Hepatocyte (in vitro differentiated cells): ENCODE measurements at regions not wholly inside any gene's neighbourhood (a gene's known extent, or its start where the extent isn't known, plus 50 kb on each side); places are given as distances from the start of the nearest gene placed in this dataset.

Experiments used
- DNase-seq: peaks from one replicate; pipeline ENCODE4 v3.0.0-alpha.2; 2016; ENCODE audit warnings: low spot score
- H2AFZ ChIP-seq: fragments of 200-600 bp; sonication (generic); 2 replicates; pipeline ENCODE4 v1.6.0; 2016; ENCODE audit warnings: antibody characterized with exemption, mild to moderate bottlenecking
- H3K27ac ChIP-seq: fragments of 200-600 bp; sonication (generic); 2 replicates; pipeline ENCODE4 v1.5.1; 2016; ENCODE audit warnings: mild to moderate bottlenecking
- H3K27me3 ChIP-seq: fragments of 200-600 bp; sonication (generic); 2 replicates; pipeline ENCODE4 v1.6.1; 2016
- H3K36me3 ChIP-seq: fragments of 200-600 bp; sonication (generic); replicated peaks from 2 replicates; pipeline ENCODE4 v1.5.1; 2016; ENCODE audit warnings: low read depth; ENCODE audit not compliant: insufficient read depth
- H3K4me1 ChIP-seq: fragments of 200-600 bp; sonication (generic); 2 replicates; pipeline ENCODE4 v1.5.1; 2016; ENCODE audit warnings: mild to moderate bottlenecking, moderate library complexity; ENCODE audit not compliant: insufficient read depth
- H3K4me2 ChIP-seq: fragments of 200-600 bp; sonication (generic); 2 replicates; pipeline ENCODE4 v1.6.0; 2016
- H3K4me3 ChIP-seq: fragments of 200-600 bp; sonication (generic); 2 replicates; pipeline ENCODE4 v1.5.1; 2016; ENCODE audit warnings: mild to moderate bottlenecking
- H3K79me2 ChIP-seq: fragments of 200-600 bp; sonication (generic); 2 replicates; pipeline ENCODE4 v1.6.0; 2017; ENCODE audit warnings: mild to moderate bottlenecking
- H3K9me2 ChIP-seq: fragments of 200-600 bp; sonication (generic); replicated peaks from 2 replicates; pipeline ENCODE4 v1.6.0; 2017; ENCODE audit warnings: mild to moderate bottlenecking; ENCODE audit not compliant: insufficient read depth
- H3K9me3 ChIP-seq: fragments of 200-600 bp; sonication (generic); 2 replicates; pipeline ENCODE4 v1.5.1; 2016; ENCODE audit warnings: low read depth, mild to moderate bottlenecking
- H4K20me1 ChIP-seq: fragments of 200-600 bp; sonication (generic); 2 replicates; pipeline ENCODE4 v1.6.0; 2016; ENCODE audit warnings: mild to moderate bottlenecking; ENCODE audit not compliant: insufficient read depth, poor library complexity, severe bottlenecking
- EZH2 ChIP-seq: fragments of 200-600 bp; sonication (generic); IDR thresholded peaks from 2 replicates; pipeline ENCODE4 v1.6.1; 2016; ENCODE audit warnings: antibody characterized with exemption, mild to moderate bottlenecking, borderline replicate concordance
- EZH2phosphoT487 ChIP-seq: fragments of 200-600 bp; sonication (generic); IDR thresholded peaks from one replicate; pipeline ENCODE4 v1.6.1; 2018; ENCODE audit warnings: antibody characterized with exemption, mild to moderate bottlenecking, low read depth, moderate library complexity; ENCODE audit not compliant: unreplicated experiment, severe bottlenecking
- WGBS: methylation state at CpG from one replicate; pipeline ENCODE4 v1.1.6; 2016; ENCODE audit warnings: low lambda C conversion rate; ENCODE audit errors: missing lambda C conversion rate; 5-methylcytosine and 5-hydroxymethylcytosine counted together
- TF ChIP-seq, protein P1 (sequence below): fragments of 200-600 bp; sonication (generic); IDR thresholded peaks from 2 replicates; pipeline ENCODE4 v1.5.1; 2016; ENCODE audit warnings: antibody characterized with exemption, mild to moderate bottlenecking; ENCODE audit not compliant: poor library complexity

DNA sequence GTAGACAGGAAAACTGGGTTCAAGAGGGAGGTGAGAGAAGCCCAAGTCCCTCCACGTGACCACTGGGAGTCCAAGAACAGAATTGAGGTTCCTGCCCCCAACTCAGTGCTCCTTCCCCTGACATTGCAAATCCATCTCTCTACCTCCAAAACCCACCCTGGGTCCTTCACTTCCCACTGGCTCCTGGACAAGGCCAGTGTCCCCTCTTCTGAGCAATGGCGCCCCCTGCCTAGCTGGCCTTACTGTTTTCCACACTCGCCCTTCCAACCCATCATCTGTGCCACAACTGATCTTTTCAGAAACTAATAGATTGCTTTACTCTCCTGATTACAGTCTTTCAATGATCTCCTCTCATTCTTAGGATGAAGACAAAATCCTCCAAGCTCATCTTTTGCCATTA lies 200.3 kb downstream of the ANKRD60 start:
- Histone ChIP-seq H3K27me3 (peaks cover 10% of the 10 kb centered on the region), H3K4me3 (no peak overlapping the region), H3K4me1 (no peaks in the 10 kb centered on the region), H3K27ac (no peak overlapping the region), H2AFZ (no peak overlapping the region), H4K20me1 (no peaks in the 10 kb centered on the region), H3K4me2 (no peak overlapping the region), H3K36me3 (no peaks in the 10 kb centered on the region), H3K79me2 (no peaks in the 10 kb centered on the region), H3K9me3 (no peaks in the 10 kb centered on the region), H3K9me2 (no peaks in the 10 kb centered on the region)
- TF ChIP-seq EZH2phosphoT487 (no peak), EZH2 (no peak)
- TF ChIP-seq, protein P1, sequence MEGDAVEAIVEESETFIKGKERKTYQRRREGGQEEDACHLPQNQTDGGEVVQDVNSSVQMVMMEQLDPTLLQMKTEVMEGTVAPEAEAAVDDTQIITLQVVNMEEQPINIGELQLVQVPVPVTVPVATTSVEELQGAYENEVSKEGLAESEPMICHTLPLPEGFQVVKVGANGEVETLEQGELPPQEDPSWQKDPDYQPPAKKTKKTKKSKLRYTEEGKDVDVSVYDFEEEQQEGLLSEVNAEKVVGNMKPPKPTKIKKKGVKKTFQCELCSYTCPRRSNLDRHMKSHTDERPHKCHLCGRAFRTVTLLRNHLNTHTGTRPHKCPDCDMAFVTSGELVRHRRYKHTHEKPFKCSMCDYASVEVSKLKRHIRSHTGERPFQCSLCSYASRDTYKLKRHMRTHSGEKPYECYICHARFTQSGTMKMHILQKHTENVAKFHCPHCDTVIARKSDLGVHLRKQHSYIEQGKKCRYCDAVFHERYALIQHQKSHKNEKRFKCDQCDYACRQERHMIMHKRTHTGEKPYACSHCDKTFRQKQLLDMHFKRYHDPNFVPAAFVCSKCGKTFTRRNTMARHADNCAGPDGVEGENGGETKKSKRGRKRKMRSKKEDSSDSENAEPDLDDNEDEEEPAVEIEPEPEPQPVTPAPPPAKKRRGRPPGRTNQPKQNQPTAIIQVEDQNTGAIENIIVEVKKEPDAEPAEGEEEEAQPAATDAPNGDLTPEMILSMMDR: peak; percentile 6
- WGBS: 57% methylated on average over 3 of the region's 3 CpGs
- DNase-seq: no peak

DNA sequence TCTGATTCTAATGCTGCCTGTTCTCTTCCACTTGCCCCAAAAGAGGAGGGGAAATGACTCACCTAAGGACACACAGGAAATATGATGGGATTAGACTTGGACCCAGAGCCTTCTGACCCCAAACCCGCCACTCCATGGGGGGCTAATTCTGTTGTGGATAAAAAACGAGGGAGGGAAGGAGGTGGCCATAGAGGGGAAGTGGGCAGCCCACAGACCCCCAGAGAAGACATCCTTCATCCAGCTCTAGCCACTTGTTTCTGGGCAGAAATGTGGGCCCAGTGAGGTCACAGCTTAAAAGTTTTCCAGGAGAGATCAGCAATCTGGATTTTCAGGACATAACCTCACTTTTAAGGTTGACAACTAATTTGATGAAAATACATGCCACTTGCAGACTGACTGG lies 202.1 kb downstream of the ANKRD60 start:
- WGBS: 55% methylated on average over 2 of the region's 2 CpGs
- H3K4me1 ChIP-seq: no peaks in the 10 kb centered on the region
- H3K27me3 ChIP-seq: peaks cover 10% of the 10 kb centered on the region
- H3K4me2 ChIP-seq: no peak overlapping the region
- H3K79me2 ChIP-seq: no peaks in the 10 kb centered on the region
- no peaks in the 10 kb centered on the region for H4K20me1 ChIP-seq
- H3K4me3 ChIP-seq: no peak overlapping the region
- H3K9me2 ChIP-seq: no peaks in the 10 kb centered on the region
- TF ChIP-seq, protein P1: no peak
- TF ChIP-seq EZH2phosphoT487 (no peak), EZH2 (no peak)
- no peak overlapping the region for H3K27ac ChIP-seq
- H3K36me3 ChIP-seq: no peaks in the 10 kb centered on the region
- no peak overlapping the region for H2AFZ ChIP-seq
- no peak for DNase-seq
- H3K9me3 ChIP-seq: no peaks in the 10 kb centered on the region

DNA sequence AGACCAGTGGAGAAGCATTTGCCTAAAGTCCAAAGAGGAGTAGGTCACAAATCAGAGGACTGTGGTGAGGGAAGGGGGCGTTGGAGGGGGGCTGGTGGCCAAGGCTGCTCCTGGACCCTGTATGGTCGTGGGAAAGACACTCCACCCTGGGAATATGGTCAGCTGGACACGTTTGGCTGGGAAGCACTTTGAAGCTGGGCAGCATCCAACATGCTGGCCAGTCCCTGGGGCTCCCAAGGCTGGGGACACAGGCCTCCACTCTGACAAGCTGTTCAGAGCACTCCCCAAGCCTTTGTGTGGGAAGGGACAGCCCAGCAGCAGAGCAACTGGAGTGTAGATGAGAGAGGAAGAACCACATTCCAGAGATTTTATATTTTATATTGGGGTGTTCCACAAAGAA lies 203.2 kb downstream of the ANKRD60 start:
- Histone ChIP-seq H3K9me3 (no peaks in the 10 kb centered on the region), H3K36me3 (no peaks in the 10 kb centered on the region), H3K4me1 (no peaks in the 10 kb centered on the region), H3K27me3 (peaks cover 10% of the 10 kb centered on the region), H4K20me1 (no peaks in the 10 kb centered on the region), H3K4me3 (no peak overlapping the region), H3K79me2 (no peaks in the 10 kb centered on the region), H2AFZ (no peak overlapping the region), H3K4me2 (no peak overlapping the region), H3K27ac (no peak overlapping the region), H3K9me2 (no peaks in the 10 kb centered on the region)
- no peak for DNase-seq
- 79% methylated on average over 3 of the region's 3 CpGs for WGBS
- TF ChIP-seq, protein P1: no peak
- TF ChIP-seq EZH2 (no peak), EZH2phosphoT487 (no peak)

DNA sequence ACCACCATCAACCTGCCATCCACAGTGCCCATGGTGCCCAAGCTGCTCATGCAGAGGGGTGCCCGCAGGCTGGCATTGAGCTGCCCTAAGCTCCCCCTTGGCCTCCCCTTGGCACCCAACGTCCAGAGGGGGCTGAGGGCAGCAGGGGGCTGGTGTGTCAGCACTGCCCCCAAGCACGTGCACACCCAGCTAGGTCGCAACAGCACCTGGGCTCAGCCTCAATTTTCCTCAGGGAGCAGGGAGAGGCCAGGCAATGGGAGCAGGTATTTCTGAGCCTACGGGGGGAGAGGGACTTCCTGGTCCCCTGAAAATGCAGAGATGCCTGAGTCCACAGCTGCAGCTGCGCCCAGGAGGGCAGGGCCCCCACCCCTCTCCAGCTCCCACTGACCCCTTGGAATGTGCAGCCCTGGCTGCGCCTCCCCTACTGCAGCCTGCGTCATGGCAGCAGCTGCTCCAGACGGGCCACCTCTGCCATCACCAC lies 204.2 kb downstream of the ANKRD60 start:
- DNase-seq: no peak
- H3K9me2 ChIP-seq: no peaks in the 10 kb centered on the region
- H3K36me3 ChIP-seq: no peaks in the 10 kb centered on the region
- H3K27ac ChIP-seq: no peak overlapping the region
- TF ChIP-seq EZH2phosphoT487: no peak
- TF ChIP-seq EZH2: no peak
- TF ChIP-seq, protein P1: no peak
- no peaks in the 10 kb centered on the region for H3K79me2 ChIP-seq
- no peak overlapping the region for H3K4me2 ChIP-seq
- no peaks in the 10 kb centered on the region for H3K4me1 ChIP-seq
- no peak overlapping the region for H2AFZ ChIP-seq
- H3K4me3 ChIP-seq: no peak overlapping the region
- no peaks in the 10 kb centered on the region for H3K9me3 ChIP-seq
- 93% methylated on average over 9 of the region's 9 CpGs for WGBS
- peaks cover 10% of the 10 kb centered on the region for H3K27me3 ChIP-seq
- no peaks in the 10 kb centered on the region for H4K20me1 ChIP-seq
